ENCODE measurements at regions not wholly inside any gene's neighbourhood (a gene's known extent, or its start where the extent isn't known, plus 50 kb on each side); places are given as distances from the start of the nearest gene placed in this dataset.

- Histone ChIP-seq H3K4me1 (no peaks in the 10 kb centered on the region; the same call in none of the 2 replicates), H3K27me3 (no peaks in the 10 kb centered on the region)
- no peak for DNase-seq
Measured at GRCh38 chr1:37238364-37239224, 204.3 kb upstream of the GRIK3 start.

GRCh38 chr1:37239225-37239740 is 205.0 kb upstream of the GRIK3 start:
- Histone ChIP-seq H3K36me3 (no peaks in the 10 kb centered on the region), H3K9me3 (no peaks in the 10 kb centered on the region), H3K27me3 (no peaks in the 10 kb centered on the region), H3K4me3 (ENCODE audit: low read depth, low read length) (no peak overlapping the region), H3K4me1 (no peaks in the 10 kb centered on the region; the same call in none of the 2 replicates)
- no peak for TF ChIP-seq CTCF (IDR thresholded peaks at IDR 0.05; ENCODE audit: low read depth, low read length)
- peak; percentile 50 for DNase-seq

More at GRCh38 chr1:37238364-37239224, 204.3 kb upstream of the GRIK3 start:
- no peaks in the 10 kb centered on the region for H3K9me3 ChIP-seq
- no peak for TF ChIP-seq CTCF (IDR thresholded peaks at IDR 0.05; ENCODE audit: low read depth, low read length)
- H3K4me3 ChIP-seq (ENCODE audit: low read depth, low read length), result no peak overlapping the region
- no peaks in the 10 kb centered on the region for H3K36me3 ChIP-seq

- no peaks in the 10 kb centered on the region; the same call in none of the 2 replicates for H3K4me1 ChIP-seq
- no peaks in the 10 kb centered on the region for H3K27me3 ChIP-seq
- DNase-seq, result peak; percentile 30
- no peak for TF ChIP-seq CTCF (IDR thresholded peaks at IDR 0.05; ENCODE audit: low read depth, low read length)
- H3K36me3 ChIP-seq, result no peaks in the 10 kb centered on the region
- H3K4me3 ChIP-seq (ENCODE audit: low read depth, low read length), result no peak overlapping the region
- H3K9me3 ChIP-seq, result no peaks in the 10 kb centered on the region
Measured at GRCh38 chr1:37240897-37241296, 206.6 kb upstream of the GRIK3 start.

GRCh38 chr1:37242501-37242900 is 208.2 kb upstream of the GRIK3 start:
- TF ChIP-seq CTCF (IDR thresholded peaks at IDR 0.05; ENCODE audit: low read depth, low read length), result no peak
- H3K27me3 ChIP-seq, result no peaks in the 10 kb centered on the region
- no peak overlapping the region for H3K4me3 ChIP-seq (ENCODE audit: low read depth, low read length)
- no peaks in the 10 kb centered on the region for H3K9me3 ChIP-seq
- no peak for DNase-seq
- H3K36me3 ChIP-seq, result no peaks in the 10 kb centered on the region
- no peaks in the 10 kb centered on the region; the same call in none of the 2 replicates for H3K4me1 ChIP-seq

GRCh38 chr1:37243368-37244082 is 209.2 kb upstream of the GRIK3 start:
- no peaks in the 10 kb centered on the region for H3K9me3 ChIP-seq
- no peaks in the 10 kb centered on the region for H3K27me3 ChIP-seq
- TF ChIP-seq CTCF (IDR thresholded peaks at IDR 0.05; ENCODE audit: low read depth, low read length), result no peak
- H3K4me1 ChIP-seq, result no peaks in the 10 kb centered on the region; the same call in none of the 2 replicates
- no peak overlapping the region for H3K4me3 ChIP-seq (ENCODE audit: low read depth, low read length)
- no peak for DNase-seq
- H3K36me3 ChIP-seq, result no peaks in the 10 kb centered on the region
